GOT3 (cell line): ENCODE measurements at regions not wholly inside any gene's neighbourhood (a gene's known extent, or its start where the extent isn't known, plus 50 kb on each side); places are given as distances from the start of the nearest gene placed in this dataset.
"Not testable (repeated sequence)": the region's sequence is repeated elsewhere in the genome, so short reads cannot be mapped to it uniquely, and the experiment has no call there.

Experiments
- DNase-seq: peaks from one replicate; lab custom pipeline; 2025; ENCODE audit warnings: mixed read lengths; lab: John Stamatoyannopoulos, UW

DNA sequence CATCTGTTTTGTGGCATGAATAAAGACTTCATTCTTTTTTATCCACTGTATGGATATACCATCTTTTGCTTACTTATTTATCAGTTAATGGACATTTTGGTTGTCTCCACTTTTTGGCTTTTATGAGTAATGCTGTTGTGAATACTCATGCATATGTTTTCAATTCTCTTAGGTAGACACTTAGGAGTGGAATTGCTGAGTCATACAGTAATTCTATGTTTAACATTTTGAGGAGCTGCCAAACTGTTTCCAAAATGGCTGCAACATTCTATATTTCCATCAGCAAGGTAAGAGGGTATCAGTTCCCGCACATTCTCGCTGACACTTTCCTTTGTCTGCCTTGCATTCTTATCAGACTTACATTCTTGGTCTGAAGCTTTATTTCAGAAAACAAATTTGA lies 191.1 kb downstream of the WNT5A start:
- DNase-seq, result no peak

DNA sequence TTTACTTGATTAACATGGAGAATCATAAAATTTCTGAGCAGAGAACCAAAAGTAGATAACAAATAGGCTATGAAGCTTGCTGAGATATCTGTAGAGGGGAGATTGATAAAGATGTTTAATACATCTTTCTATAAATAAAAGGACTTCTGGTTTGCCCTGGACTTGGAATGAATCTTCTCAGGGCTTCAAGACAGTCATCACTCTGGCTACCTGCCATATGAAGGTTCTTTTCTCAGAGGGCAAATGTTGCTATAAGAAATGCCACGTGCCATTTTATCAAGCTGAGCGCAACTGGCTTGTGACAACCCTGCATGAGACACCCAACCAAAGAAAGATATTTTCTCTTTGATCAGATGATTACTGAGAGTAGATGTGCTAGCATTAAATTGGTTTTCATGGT lies 192.5 kb downstream of the WNT5A start:
- no peak for DNase-seq

DNA sequence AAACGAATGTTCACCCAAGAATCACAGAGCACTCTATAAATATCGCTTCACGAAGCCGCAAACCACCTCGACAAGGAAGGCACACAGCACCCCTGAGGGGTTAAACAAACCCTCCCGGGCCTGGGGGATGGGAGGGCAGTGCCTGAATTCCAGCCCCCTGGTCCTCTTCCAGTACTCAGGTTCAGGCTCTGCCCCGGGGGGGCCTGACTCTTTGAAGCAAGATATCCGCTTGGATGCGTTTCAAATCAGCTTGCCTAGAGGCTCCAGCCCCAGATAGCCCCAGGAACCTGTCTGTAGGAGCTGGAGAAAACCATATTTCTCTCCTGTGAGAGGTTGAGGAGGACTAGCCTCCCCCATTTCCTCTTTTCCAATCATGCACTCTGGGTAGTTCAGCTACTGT lies 194.7 kb downstream of the WNT5A start:
- DNase-seq, result no peak

DNA sequence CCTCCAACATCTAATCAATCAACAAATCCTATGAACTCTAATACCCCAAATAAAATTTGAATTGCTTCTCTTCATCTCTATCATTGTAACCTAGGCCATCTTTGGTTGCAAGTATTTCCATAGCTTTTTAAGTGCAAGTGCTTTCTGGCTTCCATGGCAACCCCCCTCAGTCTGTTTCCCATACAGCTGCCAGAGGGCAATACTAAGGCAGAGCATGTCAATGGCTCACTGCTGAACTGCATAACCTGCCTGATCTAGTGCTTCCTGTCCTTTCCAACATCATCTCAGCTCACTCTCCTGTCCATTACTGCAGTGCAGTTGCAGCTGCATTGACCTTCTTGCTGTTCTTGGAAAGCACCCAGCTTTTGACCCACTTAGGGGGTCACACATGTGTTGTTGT lies 198.4 kb downstream of the WNT5A start:
- DNase-seq, result no peak

GRCh38 chr3:55286693-55287092 lies 200.4 kb downstream of the WNT5A start:
- no peak for DNase-seq

- DNase-seq, result no peak
Measured at GRCh38 chr3:55285156-55285555, 201.9 kb downstream of the WNT5A start.

- no peak for DNase-seq
Measured at GRCh38 chr3:55283441-55283925, 203.6 kb downstream of the WNT5A start.

DNA sequence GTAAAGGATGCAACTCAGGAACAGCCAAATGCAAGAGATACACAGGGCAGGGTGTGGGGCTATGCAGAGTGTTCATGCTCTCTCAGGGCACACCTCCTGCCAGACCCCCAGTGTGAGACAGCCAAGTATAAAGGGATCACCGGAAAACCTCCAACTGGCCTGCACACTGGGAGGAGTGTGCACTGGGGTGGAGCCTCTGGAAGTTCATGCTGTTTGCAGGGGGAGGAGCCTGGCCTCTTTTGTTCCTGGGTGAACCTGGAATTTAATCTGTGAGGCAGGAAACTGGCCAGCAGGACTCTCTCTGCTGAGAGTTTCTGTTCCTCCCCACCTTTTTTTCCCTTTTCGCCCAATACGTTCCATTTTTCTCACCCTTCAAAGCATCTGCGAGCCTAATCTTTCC lies 204.1 kb downstream of the WNT5A start:
- no peak for DNase-seq

DNA sequence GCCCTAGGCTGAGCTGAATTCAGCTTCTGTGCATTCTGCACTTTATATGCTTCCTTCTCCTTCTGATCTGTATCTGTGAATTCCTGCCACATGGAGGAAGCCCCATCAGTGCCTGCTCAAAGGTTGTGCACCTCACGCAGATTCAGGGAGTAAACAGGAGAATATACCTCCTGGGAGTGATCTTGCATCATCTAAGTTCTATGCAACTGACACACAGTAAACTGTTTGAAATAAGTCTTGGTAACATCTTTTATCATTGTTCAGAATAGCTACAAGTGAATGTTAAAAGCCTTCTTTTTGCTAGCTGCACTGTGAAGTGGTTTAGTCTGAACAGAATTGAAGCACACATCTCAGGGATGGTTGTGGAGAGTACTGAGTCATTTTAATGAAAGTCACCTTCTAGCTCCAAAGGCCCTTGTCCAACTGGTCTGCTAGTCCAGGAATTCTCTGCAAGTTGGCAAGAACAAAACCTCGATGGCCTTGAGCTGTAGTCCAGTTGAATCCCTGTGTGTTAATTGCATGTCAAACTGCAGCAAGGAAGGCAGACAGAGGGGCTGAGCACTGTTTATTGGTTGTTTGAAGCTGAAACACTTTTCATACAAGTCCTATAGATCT lies 215.0 kb downstream of the WNT5A start:
- no peak for DNase-seq

DNA sequence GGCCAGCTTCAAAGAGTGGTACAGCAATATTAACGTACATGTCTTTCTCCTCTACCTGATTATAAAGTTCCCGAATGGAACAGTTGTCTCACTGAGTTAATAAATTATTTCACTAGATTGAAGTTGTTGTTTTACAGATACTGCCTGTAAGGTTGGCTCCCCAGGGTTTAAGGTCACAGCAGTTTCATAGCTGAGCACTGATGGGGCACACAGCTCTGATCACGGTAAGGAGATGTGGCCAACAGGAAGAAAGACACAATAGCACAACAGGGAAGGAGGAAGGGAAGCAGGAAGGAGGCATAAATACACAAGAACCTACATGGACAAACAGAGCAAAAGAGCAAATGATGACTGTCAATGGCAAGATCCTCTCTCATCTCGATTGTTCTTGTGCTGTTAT lies 215.6 kb downstream of the WNT5A start:
- DNase-seq, result no peak

DNA sequence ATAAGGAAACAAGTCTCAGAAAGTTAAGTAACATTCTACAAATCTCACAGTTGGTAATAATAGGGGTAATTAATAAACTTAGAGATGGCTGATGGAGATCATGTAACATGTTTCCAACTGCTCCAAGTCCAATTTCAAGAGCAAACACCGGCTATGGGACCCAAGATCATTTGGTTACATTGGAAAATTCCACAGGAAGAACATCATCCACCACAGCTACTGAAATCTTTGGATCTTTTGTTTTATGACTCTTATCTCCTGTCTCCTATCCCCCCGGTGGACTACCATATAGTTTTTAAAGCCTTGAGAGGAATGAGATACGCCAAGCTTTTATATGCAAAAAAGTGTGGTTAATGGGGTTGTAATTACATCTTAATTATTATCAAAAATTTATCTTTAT lies 216.1 kb downstream of the WNT5A start:
- no peak for DNase-seq

GRCh38 chr3:55269636-55270035 lies 217.5 kb downstream of the WNT5A start:
- DNase-seq, result no peak

- DNase-seq, result no peak
Measured at GRCh38 chr3:55269096-55269495, 218.0 kb downstream of the WNT5A start.

GRCh38 chr3:55267206-55267930 lies 219.7 kb downstream of the WNT5A start:
- no peak for DNase-seq

GRCh38 chr3:55264919-55265318 lies 222.2 kb downstream of the WNT5A start:
- no peak for DNase-seq

DNA sequence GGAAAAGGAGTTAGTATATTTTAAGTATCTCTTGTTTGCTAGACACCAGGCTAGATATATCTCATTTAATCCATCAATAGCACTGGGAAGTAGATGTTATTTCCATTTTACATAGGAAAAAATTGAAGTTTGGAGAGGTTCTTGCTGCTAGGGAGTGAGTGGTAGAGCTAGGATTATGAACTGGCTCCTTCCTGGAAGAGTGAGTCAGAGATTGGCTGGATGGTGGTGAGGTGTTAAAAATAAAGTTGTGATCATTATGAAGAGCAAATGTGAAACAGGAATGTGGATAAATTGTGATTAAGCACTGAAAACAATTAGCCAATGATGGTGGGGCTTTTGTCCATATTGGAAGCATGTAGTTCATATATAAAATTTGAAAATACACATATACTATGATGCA lies 234.2 kb downstream of the WNT5A start:
- no peak for DNase-seq

- DNase-seq, result not testable (repeated sequence)
Measured at GRCh38 chr3:55249156-55249555, 237.9 kb downstream of the WNT5A start.

DNA sequence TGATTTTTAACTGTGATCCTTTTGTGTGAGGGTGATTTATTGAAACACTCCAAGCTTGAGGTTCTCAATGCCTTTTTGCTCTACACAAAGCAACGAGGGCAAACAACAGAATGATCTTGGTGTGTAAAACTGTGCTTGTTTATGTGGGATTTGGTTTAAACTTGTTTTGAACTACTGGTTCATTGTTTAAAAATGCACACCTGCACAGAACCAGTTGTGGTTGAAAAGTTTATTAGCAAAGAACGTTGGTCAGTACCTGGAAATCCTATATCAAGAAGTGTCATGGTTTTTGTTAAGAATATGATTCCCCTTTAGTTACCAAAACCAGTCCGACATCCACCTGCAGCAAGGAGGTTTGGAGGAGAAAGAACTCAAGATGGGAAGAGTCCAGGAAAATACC lies 239.4 kb downstream of the WNT5A start:
- no peak for DNase-seq

- DNase-seq, result no peak
Measured at GRCh38 chr3:55246033-55246432, 241.1 kb downstream of the WNT5A start.

- DNase-seq, result no peak
Measured at GRCh38 chr3:55245351-55245750, 241.8 kb downstream of the WNT5A start.

DNA sequence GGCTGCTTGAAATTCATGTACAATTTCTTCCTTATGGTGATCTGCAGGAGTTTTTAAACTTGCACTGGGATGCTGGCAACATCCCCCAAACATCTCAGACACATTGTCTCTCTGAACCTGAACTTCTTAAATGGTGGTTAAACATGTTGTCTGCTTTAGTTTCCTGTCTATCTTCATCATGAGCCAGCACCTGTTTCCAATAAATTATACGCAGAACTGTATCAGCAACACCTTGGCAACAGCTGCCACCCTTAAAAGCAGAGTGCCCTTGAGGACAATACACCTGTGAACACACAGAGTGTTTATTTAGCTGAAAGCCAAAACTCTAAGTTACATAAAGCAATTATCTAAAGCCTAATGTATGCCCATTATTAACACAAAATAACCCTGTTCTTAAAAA lies 242.9 kb downstream of the WNT5A start:
- DNase-seq, result no peak

DNA sequence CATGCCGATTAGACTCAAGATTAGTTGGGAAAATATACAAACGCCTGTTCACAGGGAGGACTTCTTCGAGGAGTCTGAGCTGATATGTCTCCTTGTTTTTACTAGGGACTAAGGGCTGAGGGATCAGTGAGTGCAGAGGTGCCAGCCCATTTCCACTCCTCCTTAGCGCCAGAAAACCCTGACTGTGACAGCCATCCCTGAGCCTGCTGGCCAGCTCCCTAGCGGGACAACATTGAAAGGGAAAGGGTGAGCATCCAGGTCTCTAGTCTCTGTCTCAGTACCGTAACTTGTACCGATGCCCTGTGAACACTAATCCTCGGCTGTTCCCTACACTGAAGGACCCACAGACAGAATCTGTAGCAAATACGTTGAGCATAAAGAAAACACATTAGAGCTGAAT lies 243.4 kb downstream of the WNT5A start:
- DNase-seq, result no peak

GRCh38 chr3:55242921-55243320 lies 244.2 kb downstream of the WNT5A start:
- no peak for DNase-seq

- no peak for DNase-seq
Measured at GRCh38 chr3:55241098-55241497, 246.0 kb downstream of the WNT5A start.
